HepG2 (cell line): ENCODE measurements at regions not wholly inside any gene's neighbourhood (a gene's known extent, or its start where the extent isn't known, plus 50 kb on each side); places are given as distances from the start of the nearest gene placed in this dataset.

Experiments used
- ATAC-seq: fragments of 200-7000 bp; cut with Tn5 transposase; 3 replicates; pipeline ENCODE4 v1.9.1; 2020; ENCODE audit warnings: mild to moderate bottlenecking, moderate library complexity
- BruUV-seq: library from RNA; stranded (reverse); fragments of 400-500 nt; replicated peaks from 2 replicates; lab custom pipeline; 2021; lab: Mats Ljungman, UMichigan
- CTCF ChIA-PET: fragments of 300-600 bp; formaldehyde crosslinking; extraction: SDS; loops from one replicate; lab custom pipeline; 2021; ENCODE audit warnings: low total read pairs, inconsistent platforms, low intra/inter-chr PET ratio; lab: Yijun Ruan, JAX
- POLR2A ChIA-PET: fragments of 350-600 bp; sonication (Branson Sonifier 250); formaldehyde crosslinking; loops from one replicate; lab custom pipeline; 2020; ENCODE audit warnings: antibody characterized with exemption, inconsistent platforms; lab: Yijun Ruan, JAX
- DNase-seq: peaks from one replicate; pipeline ENCODE4 v3.0.0-alpha.2; 2015; ENCODE audit warnings: low spot score
- FAIRE-seq: peaks from 3 replicates; lab custom pipeline; 2011; peaks lifted over from hg19 to GRCh38; lab: Jason Lieb, UNC
- H2AFZ ChIP-seq: one replicate; pipeline ENCODE4 v1.6.1; 2011; ENCODE audit warnings: low read length, inconsistent platforms
- H3K27ac ChIP-seq: fragments of 300-600 bp; 3 replicates; pipeline ENCODE4 v1.8.0; 2011; ENCODE audit warnings: mixed run types, mild to moderate bottlenecking, mixed read lengths, low read length, inconsistent platforms; ENCODE audit not compliant: insufficient read depth; ENCODE audit errors: extremely low read length
- H3K27me3 ChIP-seq, 2 experiments: fragments of 200-600 bp in 1 of 2; 2 replicates in 1 of 2; 3 replicates in 1 of 2; pipeline versions ENCODE4 v1.6.0 to v1.8.0; 2011; ENCODE audit warnings: low read length in 2 of 2, mild to moderate bottlenecking in 2 of 2, moderate library complexity in 2 of 2, inconsistent platforms in 1 of 2; ENCODE audit not compliant: insufficient read depth in 2 of 2, control insufficient read depth in 1 of 2
- H3K36me3 ChIP-seq, 2 experiments: fragments of 200-600 bp in 1 of 2; replicated peaks in 1 of 2; 2 replicates in 1 of 2; 3 replicates in 1 of 2; pipeline versions ENCODE4 v1.5.1 to v1.8.0; 2011; ENCODE audit warnings: low read length in 2 of 2, inconsistent platforms in 1 of 2; ENCODE audit not compliant: insufficient read depth in 2 of 2, control insufficient read depth in 1 of 2
- H3K4me1 ChIP-seq: 2 replicates; pipeline ENCODE4 v1.5.1; 2012; ENCODE audit warnings: low read length, inconsistent platforms; ENCODE audit not compliant: insufficient read depth
- H3K4me2 ChIP-seq: 2 replicates; pipeline ENCODE4 v1.6.0; 2011; ENCODE audit warnings: low read depth, low read length, inconsistent platforms
- H3K4me3 ChIP-seq, 3 experiments: fragments of 200-600 bp in 1 of 3; sonication (generic), shearing (Covaris generic) in 1 of 3; replicated peaks in 1 of 3; 2 replicates each; pipeline ENCODE4 v1.5.1; 2011 to 2016; ENCODE audit warnings: low read length in 3 of 3, inconsistent platforms in 2 of 3, low read depth in 2 of 3, mild to moderate bottlenecking in 2 of 3, control low read depth in 1 of 3, mixed read lengths in 1 of 3; ENCODE audit not compliant: insufficient read depth in 1 of 3
- H3K79me2 ChIP-seq: one replicate; pipeline ENCODE4 v1.6.1; 2011; ENCODE audit warnings: low read length, inconsistent platforms; ENCODE audit not compliant: insufficient read depth
- H3K9ac ChIP-seq: 2 replicates; pipeline ENCODE4 v1.6.0; 2011; ENCODE audit warnings: mild to moderate bottlenecking, low read depth, low read length, inconsistent platforms; ENCODE audit not compliant: insufficient read depth
- H3K9me3 ChIP-seq: 2 replicates; pipeline ENCODE4 v1.5.1; 2012; ENCODE audit warnings: mild to moderate bottlenecking, low read length
- H4K20me1 ChIP-seq: 2 replicates; pipeline ENCODE4 v1.6.0; 2011; ENCODE audit warnings: inconsistent platforms, mild to moderate bottlenecking, low read length, moderate library complexity; ENCODE audit not compliant: insufficient read depth
- MBD4 ChIP-seq: IDR thresholded peaks from 2 replicates; pipeline ENCODE4 v1.6.1; 2012; ENCODE audit warnings: low read length, inconsistent platforms, borderline replicate concordance
- MED8 ChIP-seq: sonication (generic); formaldehyde crosslinking; IDR thresholded peaks from 2 replicates; pipeline ENCODE4 v1.8.1; 2023; ENCODE audit warnings: mild to moderate bottlenecking, missing genetic modification reagents; ENCODE audit not compliant: insufficient replicate concordance
- PRPF4 ChIP-seq: fragments of 200-400 bp; formaldehyde crosslinking; IDR thresholded peaks from 2 replicates; pipeline ENCODE4 v1.6.1; 2016; ENCODE audit warnings: low read length, low read depth; ENCODE audit not compliant: poor library complexity, severe bottlenecking
- RCOR2 ChIP-seq: IDR thresholded peaks from 2 replicates; pipeline ENCODE4 v1.6.1; 2016; ENCODE audit warnings: missing biosample characterization, missing genetic modification reagents
- SRSF1 ChIP-seq: fragments of 200-400 bp; formaldehyde crosslinking; optimal IDR thresholded peaks from 2 replicates; pipeline ENCODE3; 2017; ENCODE audit warnings: mild to moderate bottlenecking, low read depth, low read length, moderate library complexity
- TP53 ChIP-seq: sonication (generic); formaldehyde crosslinking; conservative IDR thresholded peaks from 2 replicates; pipeline ENCODE4 v1.4.0; 2020; ENCODE audit warnings: missing genetic modification reagents
- ZFX ChIP-seq: sonication (generic); formaldehyde crosslinking; IDR thresholded peaks from 2 replicates; pipeline ENCODE4 v1.4.0; 2020; ENCODE audit warnings: mild to moderate bottlenecking, low read depth, missing genetic modification reagents, moderate library complexity
- ZNF10 ChIP-seq: sonication (generic); formaldehyde crosslinking; IDR thresholded peaks from 2 replicates; pipeline ENCODE4 v1.4.0; 2020; ENCODE audit warnings: mild to moderate bottlenecking, low read depth, missing genetic modification reagents, borderline replicate concordance
- ZNF451 ChIP-seq: sonication (generic); formaldehyde crosslinking; IDR thresholded peaks from 2 replicates; pipeline ENCODE4 v1.5.0; 2020; ENCODE audit warnings: mild to moderate bottlenecking, missing genetic modification reagents
- ZNF570 ChIP-seq: sonication (generic); formaldehyde crosslinking; IDR thresholded peaks from 2 replicates; pipeline ENCODE4 v1.4.0; 2020; ENCODE audit warnings: mild to moderate bottlenecking, missing genetic modification reagents, borderline replicate concordance
- ZNF629 ChIP-seq: sonication (generic); formaldehyde crosslinking; conservative IDR thresholded peaks from 2 replicates; pipeline ENCODE4 v1.5.0; 2020; ENCODE audit warnings: missing genetic modification reagents
- ZNF878 ChIP-seq: sonication (generic); formaldehyde crosslinking; IDR thresholded peaks from 2 replicates; pipeline ENCODE4 v1.8.1; 2023; ENCODE audit warnings: mild to moderate bottlenecking, missing genetic modification reagents, moderate library complexity
- WGBS: methylation state at CpG from one replicate; pipeline ENCODE4 v1.1.6; 2017; ENCODE audit warnings: low lambda C conversion rate; 5-methylcytosine and 5-hydroxymethylcytosine counted together
- in situ Hi-C: cut with HindIII; loops from 2 replicates; pipeline ENCODE4 v1.10.0; 2017; ENCODE audit warnings: low pct_unique_long_range_greater_than_20kb; ENCODE audit not compliant: extremely low pct_ligation_motif_present
- intact Hi-C: fragments of 100-400 bp; cut with micrococcal nuclease; formaldehyde crosslinking; loops from one replicate; pipeline ENCODE4 v1.10.0; 2022; ENCODE audit not compliant: unreplicated experiment
- TF ChIP-seq, protein P1 (sequence below): sonication (generic); formaldehyde crosslinking; IDR thresholded peaks from 2 replicates; pipeline ENCODE4 v1.5.1; 2020; ENCODE audit warnings: mild to moderate bottlenecking, missing genetic modification reagents
- TF ChIP-seq, protein P2 (sequence below): sonication (generic); formaldehyde crosslinking; conservative IDR thresholded peaks from 2 replicates; pipeline ENCODE4 v1.4.0; 2020; ENCODE audit warnings: missing genetic modification reagents

DNA sequence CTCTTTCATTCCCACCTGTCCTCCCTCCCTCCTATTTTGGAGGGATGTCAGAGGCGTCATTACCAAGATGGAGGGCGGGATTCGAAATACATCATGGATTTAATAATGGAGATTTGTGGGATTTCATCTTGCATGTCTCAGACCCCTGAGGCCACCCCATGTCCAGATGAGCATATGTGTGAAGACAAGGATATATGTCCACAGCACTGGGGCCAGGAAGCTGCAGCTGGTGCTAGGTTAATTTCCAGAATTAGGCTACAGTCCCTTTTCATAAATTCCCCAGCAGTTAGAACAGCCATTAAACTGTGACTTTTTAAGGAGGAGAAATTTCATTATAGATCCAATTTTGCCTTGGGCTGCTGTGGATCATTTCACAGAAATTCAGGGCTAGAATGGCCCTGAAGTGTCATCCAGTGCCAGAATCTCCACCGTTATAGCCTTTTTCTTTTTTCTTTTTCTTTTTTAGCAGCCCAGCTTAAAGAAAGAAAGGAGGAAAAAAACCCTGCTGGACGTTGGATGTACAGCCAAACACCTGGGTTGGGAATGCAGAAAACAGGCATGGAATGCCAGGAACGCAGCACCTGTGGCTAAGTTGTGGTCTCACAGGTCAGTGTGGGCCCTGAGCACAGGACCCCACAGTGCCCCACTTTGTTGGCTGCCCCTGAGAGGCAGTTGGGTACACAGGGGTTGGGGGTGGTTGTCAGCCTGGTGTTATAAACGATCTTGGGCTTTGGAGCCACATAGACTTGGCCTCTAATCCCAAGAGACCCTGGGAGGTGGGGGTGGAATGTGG, 50.2 kb upstream of the CXCL14 start:
- TF ChIP-seq ZNF629 (CRISPR knock-in tag) (no peak), MED8 (CRISPR knock-in tag) (no peak), ZNF10 (CRISPR knock-in tag) (no peak), ZNF570 (CRISPR knock-in tag) (no peak), MBD4 (no peak), PRPF4 (no peak), TP53 (no peak), ZFX (CRISPR knock-in tag) (no peak), RCOR2 (no peak), ZNF451 (CRISPR knock-in tag) (no peak), SRSF1 (no peak), ZNF878 (CRISPR knock-in tag) (no peak)
- TF ChIP-seq, protein P1, sequence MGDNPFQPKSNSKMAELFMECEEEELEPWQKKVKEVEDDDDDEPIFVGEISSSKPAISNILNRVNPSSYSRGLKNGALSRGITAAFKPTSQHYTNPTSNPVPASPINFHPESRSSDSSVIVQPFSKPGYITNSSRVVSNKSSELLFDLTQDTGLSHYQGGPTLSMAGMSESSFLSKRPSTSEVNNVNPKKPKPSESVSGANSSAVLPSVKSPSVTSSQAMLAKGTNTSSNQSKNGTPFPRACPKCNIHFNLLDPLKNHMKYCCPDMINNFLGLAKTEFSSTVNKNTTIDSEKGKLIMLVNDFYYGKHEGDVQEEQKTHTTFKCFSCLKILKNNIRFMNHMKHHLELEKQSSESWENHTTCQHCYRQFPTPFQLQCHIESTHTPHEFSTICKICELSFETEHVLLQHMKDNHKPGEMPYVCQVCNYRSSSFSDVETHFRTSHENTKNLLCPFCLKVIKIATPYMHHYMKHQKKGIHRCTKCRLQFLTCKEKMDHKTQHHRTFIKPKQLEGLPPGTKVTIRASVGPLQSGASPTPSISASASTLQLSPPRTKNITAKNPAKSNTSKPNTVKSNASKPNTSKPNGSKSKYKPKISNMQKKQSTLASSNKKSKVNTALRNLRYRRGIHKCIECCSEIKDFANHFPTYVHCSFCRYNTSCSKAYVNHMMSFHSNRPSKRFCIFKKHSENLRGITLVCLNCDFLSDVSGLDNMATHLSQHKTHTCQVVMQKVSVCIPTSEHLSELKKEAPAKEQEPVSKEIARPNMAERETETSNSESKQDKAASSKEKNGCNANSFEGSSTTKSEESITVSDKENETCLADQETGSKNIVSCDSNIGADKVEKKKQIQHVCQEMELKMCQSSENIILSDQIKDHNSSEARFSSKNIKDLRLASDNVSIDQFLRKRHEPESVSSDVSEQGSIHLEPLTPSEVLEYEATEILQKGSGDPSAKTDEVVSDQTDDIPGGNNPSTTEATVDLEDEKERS (CRISPR knock-in tag) = no peak
- TF ChIP-seq, protein P2, sequence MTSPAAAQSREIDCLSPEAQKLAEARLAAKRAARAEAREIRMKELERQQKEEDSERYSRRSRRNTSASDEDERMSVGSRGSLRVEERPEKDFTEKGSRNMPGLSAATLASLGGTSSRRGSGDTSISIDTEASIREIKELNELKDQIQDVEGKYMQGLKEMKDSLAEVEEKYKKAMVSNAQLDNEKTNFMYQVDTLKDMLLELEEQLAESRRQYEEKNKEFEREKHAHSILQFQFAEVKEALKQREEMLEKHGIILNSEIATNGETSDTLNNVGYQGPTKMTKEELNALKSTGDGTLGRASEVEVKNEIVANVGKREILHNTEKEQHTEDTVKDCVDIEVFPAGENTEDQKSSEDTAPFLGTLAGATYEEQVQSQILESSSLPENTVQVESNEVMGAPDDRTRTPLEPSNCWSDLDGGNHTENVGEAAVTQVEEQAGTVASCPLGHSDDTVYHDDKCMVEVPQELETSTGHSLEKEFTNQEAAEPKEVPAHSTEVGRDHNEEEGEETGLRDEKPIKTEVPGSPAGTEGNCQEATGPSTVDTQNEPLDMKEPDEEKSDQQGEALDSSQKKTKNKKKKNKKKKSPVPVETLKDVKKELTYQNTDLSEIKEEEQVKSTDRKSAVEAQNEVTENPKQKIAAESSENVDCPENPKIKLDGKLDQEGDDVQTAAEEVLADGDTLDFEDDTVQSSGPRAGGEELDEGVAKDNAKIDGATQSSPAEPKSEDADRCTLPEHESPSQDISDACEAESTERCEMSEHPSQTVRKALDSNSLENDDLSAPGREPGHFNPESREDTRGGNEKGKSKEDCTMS = no peak
- FAIRE-seq (no peak), DNase-seq (no peak), ATAC-seq (no peak)
- Histone ChIP-seq H3K27ac (no peak overlapping the region), H3K36me3 (no peaks in the 10 kb centered on the region), H3K27me3 (no peaks in the 10 kb centered on the region; a peak in 3 of 5 replicates), H4K20me1 (no peaks in the 10 kb centered on the region), H3K4me3 (no peak overlapping the region), H3K4me2 (no peak overlapping the region), H3K9me3 (no peaks in the 10 kb centered on the region), H2AFZ (no peak overlapping the region), H3K9ac (no peak overlapping the region), H3K79me2 (no peaks in the 10 kb centered on the region), H3K4me1 (no peaks in the 10 kb centered on the region)
- in situ Hi-C loops (no loop called here), intact Hi-C loops (no loop called here)
- 0% methylated on average over 7 of the region's 7 CpGs for WGBS
- BruUV-seq = no TSS peak
- ChIA-PET POLR2A (no interaction called here), CTCF (no interaction called here)
